DMS114 treated with DMSO at 0.1 percent for 48 hours (cell line): ENCODE measurements at regions not wholly inside any gene's neighbourhood (a gene's known extent, or its start where the extent isn't known, plus 50 kb on each side); places are given as distances from the start of the nearest gene placed in this dataset.
"Not testable (repeated sequence)": the region's sequence is repeated elsewhere in the genome, so short reads cannot be mapped to it uniquely, and the experiment has no call there.

Source experiments
- DNase-seq: peaks from one replicate; lab custom pipeline; 2025; ENCODE audit not compliant: unreplicated experiment; lab: John Stamatoyannopoulos, UW

GRCh38 chrX:13428053-13428786 is 108.4 kb upstream of the ATXN3L start:
- no peak for DNase-seq

DNA sequence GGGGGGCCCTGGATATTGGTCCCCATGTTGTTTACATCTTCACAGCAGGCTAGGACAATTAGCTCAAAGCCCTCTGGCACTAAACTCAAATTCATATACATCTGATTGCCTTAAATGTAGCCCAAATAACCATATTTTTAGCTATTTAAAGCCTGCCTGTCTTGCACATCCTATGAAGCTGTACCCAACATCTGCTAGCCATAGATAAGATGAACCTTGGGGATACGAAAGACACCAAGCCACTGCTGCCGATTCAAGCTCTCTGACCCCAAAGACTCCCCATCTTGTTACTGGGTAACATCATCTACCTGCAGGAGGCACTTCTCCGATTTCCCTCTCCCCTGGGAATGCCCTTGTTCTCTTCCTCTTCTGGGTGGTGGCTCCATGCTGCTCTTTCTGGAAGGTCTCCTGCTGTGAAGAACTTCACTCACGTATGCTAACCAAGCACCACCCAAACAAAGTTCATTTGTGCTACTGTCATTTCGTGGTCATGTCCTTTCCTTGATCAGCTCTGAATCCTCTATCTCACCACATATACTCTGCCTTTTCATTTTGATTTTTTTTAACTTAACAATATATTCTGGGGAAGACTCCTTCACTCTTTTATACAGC is 107.7 kb upstream of the ATXN3L start:
- DNase-seq: no peak

DNA sequence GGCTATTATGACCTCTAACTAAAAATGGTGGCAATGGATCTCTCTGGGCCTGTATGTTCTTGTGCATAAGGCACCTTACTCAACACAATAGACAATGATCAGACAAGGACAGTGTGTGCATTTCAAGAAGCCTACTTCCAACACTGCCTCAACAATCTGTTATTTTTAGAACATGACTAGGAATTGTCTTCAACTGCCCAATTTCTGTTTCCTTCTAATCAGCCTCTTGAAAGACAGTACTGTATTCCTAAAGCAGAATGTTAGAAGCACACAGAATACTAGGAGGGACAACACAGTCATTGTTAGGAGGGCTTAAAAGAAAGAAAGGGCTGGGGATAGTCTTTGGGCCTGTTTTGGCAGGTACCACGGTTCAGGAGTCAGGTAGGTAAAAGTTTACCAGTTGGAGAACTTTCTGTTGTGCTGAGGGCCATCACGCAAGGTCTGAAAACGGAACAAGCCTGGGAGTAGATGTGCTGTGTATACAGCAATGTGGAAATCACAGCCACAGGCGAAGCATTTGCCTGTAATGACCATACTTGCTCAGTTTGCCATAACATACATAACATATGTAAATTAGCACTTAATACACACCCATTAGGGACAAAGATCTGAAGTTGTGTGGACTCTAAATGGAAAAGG is 100.8 kb upstream of the ATXN3L start:
- no peak for DNase-seq

DNA sequence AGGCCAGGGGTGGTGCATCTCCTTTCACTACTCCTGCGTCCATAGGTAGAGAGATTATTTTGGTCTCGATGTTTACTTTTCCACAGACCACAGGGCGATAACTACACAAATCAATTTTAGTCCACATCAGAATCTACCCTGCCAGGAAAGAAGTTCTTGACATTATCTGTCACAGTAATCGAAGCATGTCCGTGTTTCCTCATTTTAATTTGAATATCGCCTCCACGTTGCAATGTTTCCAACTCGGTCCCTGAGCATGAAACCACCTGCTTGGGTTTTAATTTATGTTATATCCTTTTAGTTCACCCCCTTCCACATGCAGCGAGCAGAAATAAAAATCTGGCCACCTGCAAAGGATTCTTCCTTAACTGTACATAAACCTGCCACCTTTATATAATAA is 100.1 kb upstream of the ATXN3L start:
- no peak for DNase-seq

GRCh38 chrX:13419276-13419675 is 99.4 kb upstream of the ATXN3L start:
- DNase-seq: no peak

DNA sequence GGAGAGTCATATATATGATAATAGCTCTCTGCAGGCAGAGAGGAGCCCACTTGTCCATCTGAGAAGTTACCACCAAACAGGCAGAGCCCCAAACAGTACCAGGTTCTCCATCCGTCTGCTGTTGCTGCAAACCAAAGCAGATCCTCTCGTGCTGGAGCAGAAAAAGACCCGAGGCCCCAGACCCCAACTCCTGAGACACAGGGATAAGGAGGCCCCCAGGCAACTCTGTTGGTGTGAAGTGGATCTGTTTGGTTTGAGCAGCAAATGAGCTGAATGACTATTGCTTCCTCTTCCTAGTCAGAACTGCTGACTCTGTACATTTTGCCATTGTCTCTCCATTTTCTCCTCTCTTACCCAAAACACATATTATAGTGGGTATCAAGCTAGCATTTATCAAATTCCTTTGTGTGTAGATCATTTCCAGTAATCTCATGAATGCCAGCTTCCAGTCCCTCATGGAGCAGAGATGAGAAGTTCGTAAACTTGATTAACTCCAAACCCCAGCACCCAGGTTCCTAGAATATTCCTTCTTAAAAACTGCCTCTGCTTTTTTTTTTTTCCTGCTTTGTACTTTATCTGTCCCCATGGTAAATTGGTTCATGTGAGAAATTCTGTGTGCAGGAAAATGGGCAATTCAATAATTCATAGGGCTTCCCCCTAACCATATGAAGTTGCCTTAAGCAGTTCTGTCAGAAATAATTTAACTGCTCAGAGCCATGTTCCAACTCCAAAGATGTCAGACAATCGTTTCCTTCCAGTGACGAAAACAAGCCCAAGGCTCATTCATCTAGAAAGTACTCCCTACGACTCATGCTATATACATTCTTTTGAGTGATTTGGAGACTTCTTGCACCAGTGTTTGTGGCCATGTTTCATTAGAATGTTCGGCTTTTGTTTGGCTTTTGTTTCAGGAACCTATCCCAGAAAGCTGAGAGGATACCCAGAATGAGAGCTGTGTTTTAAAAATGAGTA is 98.6 kb upstream of the ATXN3L start:
- DNase-seq: no peak

- no peak for DNase-seq
Observed at GRCh38 chrX:13415509-13415908, 95.7 kb upstream of the ATXN3L start.

- no peak for DNase-seq
Observed at GRCh38 chrX:13414006-13414647, 94.3 kb upstream of the ATXN3L start.

DNA sequence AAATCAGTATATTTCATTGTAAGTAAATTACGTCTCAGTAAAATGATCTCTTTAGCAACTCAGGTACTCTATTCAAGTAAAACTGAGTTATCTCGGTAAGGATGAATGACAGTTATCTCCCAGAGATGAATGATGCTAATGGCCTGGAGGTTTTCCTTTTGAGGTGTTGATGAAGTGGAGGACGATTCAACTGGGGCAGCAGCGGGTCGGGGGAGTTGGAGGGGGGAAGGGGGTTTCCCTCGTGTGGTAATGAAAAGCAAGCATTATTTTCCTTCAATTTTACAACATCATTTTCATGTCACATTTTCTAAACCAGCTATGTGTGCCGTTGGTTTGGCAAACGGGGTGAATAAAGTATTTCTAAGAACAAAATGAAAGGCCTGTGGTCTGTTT is 92.4 kb upstream of the ATXN3L start:
- no peak for DNase-seq

GRCh38 chrX:13411496-13412207 is 91.8 kb upstream of the ATXN3L start:
- no peak for DNase-seq

DNA sequence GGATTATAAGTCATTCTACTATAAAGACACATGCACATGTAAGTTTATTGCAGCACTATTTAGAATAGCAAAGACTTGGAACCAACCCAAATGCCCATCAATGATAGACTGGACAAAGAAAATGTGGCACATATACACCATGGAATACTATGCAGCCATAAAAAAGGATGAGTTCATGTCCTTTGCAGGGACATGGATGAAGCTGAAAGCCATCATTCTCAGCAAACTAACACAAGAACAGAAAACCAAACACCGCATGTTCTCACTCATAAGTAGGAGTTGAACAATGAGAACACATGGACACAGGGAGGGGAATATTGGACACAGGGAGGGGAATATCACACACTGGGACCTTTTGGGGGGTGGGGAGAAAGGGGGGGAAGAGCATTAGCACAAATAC is 88.7 kb upstream of the ATXN3L start:
- not testable (repeated sequence) for DNase-seq

DNA sequence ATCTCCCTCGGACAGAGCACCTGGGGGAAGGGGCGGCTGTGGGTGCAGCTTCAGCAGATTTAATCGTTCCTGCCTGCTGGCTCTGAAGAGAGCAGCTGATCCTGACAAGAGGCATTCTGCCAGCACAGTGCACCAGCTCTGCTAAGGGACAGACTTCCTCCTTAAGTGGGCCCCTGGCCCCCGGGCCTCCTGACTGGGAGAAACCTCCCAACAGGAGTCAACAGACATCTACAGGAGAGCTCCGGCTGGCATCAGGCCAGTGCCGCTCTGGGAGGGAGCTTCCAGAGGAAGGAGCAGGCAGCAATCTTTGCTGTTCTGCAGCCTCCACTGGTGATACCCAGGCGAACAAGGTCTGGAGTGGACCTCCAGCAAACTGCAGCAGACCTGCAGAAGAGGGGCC is 84.9 kb upstream of the ATXN3L start:
- DNase-seq: not testable (repeated sequence)

- DNase-seq: no peak
Observed at GRCh38 chrX:13404364-13404763, 84.5 kb upstream of the ATXN3L start.

- no peak for DNase-seq
Observed at GRCh38 chrX:13401724-13402123, 81.9 kb upstream of the ATXN3L start.

- no peak for DNase-seq
Observed at GRCh38 chrX:13398839-13399238, 79.0 kb upstream of the ATXN3L start.

GRCh38 chrX:13397878-13398818 is 78.3 kb upstream of the ATXN3L start:
- DNase-seq: no peak

DNA sequence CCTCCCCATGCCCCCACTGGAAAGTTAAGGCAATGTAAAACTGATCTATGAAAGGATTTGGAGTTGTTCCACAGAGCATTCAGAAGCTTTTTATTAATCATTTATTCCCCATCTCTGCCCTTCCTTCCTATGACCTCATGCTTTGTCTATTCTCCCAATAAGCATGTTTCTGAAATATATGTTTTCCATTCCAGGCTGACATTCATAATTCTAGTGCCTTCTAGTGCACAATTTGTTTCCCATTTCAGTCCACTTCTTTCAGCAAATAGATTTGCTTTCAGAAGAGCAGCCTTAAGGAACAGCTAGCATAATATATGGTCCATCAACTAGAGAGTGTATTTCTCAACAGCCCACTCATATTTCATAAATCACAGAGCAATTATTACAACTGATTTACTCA is 77.1 kb upstream of the ATXN3L start:
- no peak for DNase-seq

- DNase-seq: no peak
Observed at GRCh38 chrX:13389501-13389900, 69.6 kb upstream of the ATXN3L start.
